Activated CD4-positive, alpha-beta T cell treated with anti-CD3 and anti-CD28 coated beads for 1 hour (primary cell): ENCODE measurements at regions not wholly inside any gene's neighbourhood (a gene's known extent, or its start where the extent isn't known, plus 50 kb on each side); places are given as distances from the start of the nearest gene placed in this dataset.
"Not testable (repeated sequence)": the region's sequence is repeated elsewhere in the genome, so short reads cannot be mapped to it uniquely, and the experiment has no call there.

Source experiments
- DNase-seq: peaks from one replicate; pipeline ENCODE4 v3.0.0-alpha.2; 2020

GRCh38 chr12:9304540-9304939 is 96.3 kb upstream of the PZP start:
- DNase-seq: not testable (repeated sequence)

GRCh38 chr12:9295872-9296271 is 87.7 kb upstream of the PZP start:
- DNase-seq: not testable (repeated sequence)

GRCh38 chr12:9294072-9294620 is 86.0 kb upstream of the PZP start:
- DNase-seq: not testable (repeated sequence)

GRCh38 chr12:9293391-9293790 is 85.2 kb upstream of the PZP start:
- not testable (repeated sequence) for DNase-seq

GRCh38 chr12:9289984-9290383 is 81.8 kb upstream of the PZP start:
- DNase-seq: not testable (repeated sequence)

GRCh38 chr12:9284724-9285123 is 76.5 kb upstream of the PZP start:
- not testable (repeated sequence) for DNase-seq

- not testable (repeated sequence) for DNase-seq
These were observed 76.0 kb upstream of the PZP start for GRCh38 chr12:9284197-9284596.

- peak; percentile 63 for DNase-seq
These were observed 75.3 kb upstream of the PZP start for GRCh38 chr12:9283346-9284095.

- no peak for DNase-seq
These were observed 68.8 kb upstream of the PZP start for GRCh38 chr12:9276990-9277389.

GRCh38 chr12:9273276-9273675 is 65.1 kb upstream of the PZP start:
- no peak for DNase-seq

- no peak for DNase-seq
These were observed 63.7 kb upstream of the PZP start for GRCh38 chr12:9271875-9272274.

- DNase-seq: no peak
These were observed 56.4 kb upstream of the PZP start for GRCh38 chr12:9264546-9264945.

- no peak for DNase-seq
These were observed 52.7 kb upstream of the PZP start for GRCh38 chr12:9260931-9261330.

GRCh38 chr12:9258676-9259075 is 50.5 kb upstream of the PZP start:
- no peak for DNase-seq
